Endothelial cell of umbilical vein (primary cell): ENCODE measurements at regions not wholly inside any gene's neighbourhood (a gene's known extent, or its start where the extent isn't known, plus 50 kb on each side); places are given as distances from the start of the nearest gene placed in this dataset.

Source experiments
- BruUV-seq: library from RNA; stranded (reverse); fragments of 400-500 nt; replicated peaks from 2 replicates; lab custom pipeline; 2021; lab: Mats Ljungman, UMichigan
- CTCF ChIA-PET: fragments of 300-600, 350-600 bp; sonication (Branson Sonifier 250); formaldehyde crosslinking; loops from one replicate; lab custom pipeline; 2021; ENCODE audit warnings: antibody characterized with exemption, inconsistent platforms; lab: Charles Lee
- POLR2A ChIA-PET: fragments of 300-600, 350-600 bp; sonication (Branson Sonifier 250); formaldehyde crosslinking; loops from one replicate; lab custom pipeline; 2021; ENCODE audit warnings: antibody characterized with exemption, inconsistent platforms; lab: Charles Lee
- DNase-seq: peaks from one replicate; pipeline ENCODE4 v3.0.0-alpha.2; 2011; ENCODE audit warnings: low read depth, low spot score
- FAIRE-seq: peaks from 2 replicates; lab custom pipeline; 2011; peaks lifted over from hg19 to GRCh38; lab: Jason Lieb, UNC
- H2AFZ ChIP-seq: 2 replicates; pipeline ENCODE4 v1.6.0; 2012; ENCODE audit warnings: low read depth, low read length, control low read depth, inconsistent platforms
- H3K27ac ChIP-seq: 2 replicates; pipeline ENCODE4 v1.5.1; 2011; ENCODE audit warnings: low read depth, mild to moderate bottlenecking, control low read depth, low read length, moderate library complexity; ENCODE audit not compliant: insufficient read depth
- H3K27me3 ChIP-seq, 2 experiments: 2 replicates each; pipeline versions ENCODE4 v1.6.0 to v1.6.1; 2011; ENCODE audit warnings: low read length in 2 of 2, mixed read lengths in 1 of 2; ENCODE audit not compliant: control insufficient read depth in 2 of 2, insufficient read depth in 2 of 2
- H3K36me3 ChIP-seq, 2 experiments: 2 replicates in 1 of 2; 3 replicates in 1 of 2; pipeline ENCODE4 v1.5.1; 2011; ENCODE audit warnings: low read length in 2 of 2, mild to moderate bottlenecking in 1 of 2, moderate library complexity in 1 of 2; ENCODE audit not compliant: control insufficient read depth in 2 of 2, insufficient read depth in 2 of 2; ENCODE audit errors: extremely low read depth in 1 of 2
- H3K4me1 ChIP-seq: 3 replicates; pipeline ENCODE4 v1.5.1; 2011; ENCODE audit warnings: mild to moderate bottlenecking, low read length; ENCODE audit not compliant: control insufficient read depth, insufficient read depth; ENCODE audit errors: extremely low read depth
- H3K4me2 ChIP-seq: 2 replicates; pipeline ENCODE4 v1.6.1; 2011; ENCODE audit warnings: low read length, control low read depth, mixed read lengths; ENCODE audit not compliant: insufficient read depth
- H3K4me3 ChIP-seq, 3 experiments: fragments of 200-600 bp in 1 of 3; sonication (generic), shearing (Covaris generic) in 1 of 3; replicated peaks in 1 of 3; 2 replicates each; pipeline ENCODE4 v1.5.1; 2011 to 2016; ENCODE audit warnings: control low read depth in 3 of 3, low read length in 3 of 3, mild to moderate bottlenecking in 2 of 3, inconsistent platforms in 1 of 3, low read depth in 1 of 3, moderate library complexity in 1 of 3; ENCODE audit not compliant: insufficient read depth in 1 of 3
- H3K79me2 ChIP-seq: 2 replicates; pipeline ENCODE4 v1.6.0; 2012; ENCODE audit warnings: low read length, inconsistent platforms; ENCODE audit not compliant: control insufficient read depth, insufficient read depth
- H3K9ac ChIP-seq: replicated peaks from 2 replicates; pipeline ENCODE3; 2011; ENCODE audit warnings: low read length, control low read depth; ENCODE audit not compliant: insufficient read depth; ENCODE audit errors: extremely low read depth
- H3K9me1 ChIP-seq: replicated peaks from 3 replicates; pipeline ENCODE4 v1.6.0; 2011; ENCODE audit warnings: mild to moderate bottlenecking, low read length; ENCODE audit not compliant: control insufficient read depth, insufficient read depth; ENCODE audit errors: extremely low read depth
- H3K9me3 ChIP-seq: replicated peaks from 2 replicates; pipeline ENCODE4 v1.5.1; 2012; ENCODE audit warnings: low read length, inconsistent platforms; ENCODE audit not compliant: control insufficient read depth, insufficient read depth
- H4K20me1 ChIP-seq: replicated peaks from 2 replicates; pipeline ENCODE3; 2011; ENCODE audit warnings: mild to moderate bottlenecking, low read length; ENCODE audit not compliant: control insufficient read depth, insufficient read depth; ENCODE audit errors: extremely low read depth
- CTCF ChIP-seq, 2 donors: IDR thresholded peaks; 1 replicate in 1 of 2; 2 replicates in 1 of 2; pipeline ENCODE4 v1.5.1; 2011; ENCODE audit warnings: low read length in 2 of 2, mild to moderate bottlenecking in 2 of 2, moderate library complexity in 2 of 2, control low read depth in 1 of 2, inconsistent platforms in 1 of 2, low read depth in 1 of 2; ENCODE audit not compliant: insufficient read depth in 1 of 2; ENCODE audit errors: extremely low read depth in 1 of 2
- EZH2 ChIP-seq: IDR thresholded peaks from 2 replicates; pipeline ENCODE4 v1.6.1; 2012; ENCODE audit warnings: borderline replicate concordance, low read depth, mild to moderate bottlenecking, moderate library complexity, low read length, inconsistent platforms; ENCODE audit not compliant: severe bottlenecking
- FOS ChIP-seq: IDR thresholded peaks from 2 replicates; pipeline ENCODE4 v1.6.1; 2011; ENCODE audit warnings: mild to moderate bottlenecking, low read length, moderate library complexity, borderline replicate concordance; ENCODE audit not compliant: insufficient read depth
- GATA2 ChIP-seq: IDR thresholded peaks from 2 replicates; pipeline ENCODE4 v1.7.0; 2011; ENCODE audit warnings: low read depth, mild to moderate bottlenecking, moderate library complexity, mixed read lengths, low read length; ENCODE audit not compliant: insufficient read length, insufficient read depth
- JUN ChIP-seq: IDR thresholded peaks from 2 replicates; pipeline ENCODE4 v1.6.1; 2011; ENCODE audit warnings: borderline replicate concordance, low read depth; ENCODE audit not compliant: insufficient read length, insufficient read depth
- MAX ChIP-seq: IDR thresholded peaks from 2 replicates; pipeline ENCODE4 v1.6.1; 2011; ENCODE audit not compliant: insufficient read depth, insufficient read length
- MYC ChIP-seq: IDR thresholded peaks from one replicate; pipeline ENCODE4 v1.6.1; 2011; ENCODE audit warnings: mild to moderate bottlenecking, low read depth, low read length
- POLR2A ChIP-seq: IDR thresholded peaks from 2 replicates; pipeline ENCODE4 v1.6.1; 2012; ENCODE audit warnings: low read depth, mild to moderate bottlenecking, control low read depth, low read length
- POLR2AphosphoS5 ChIP-seq: IDR thresholded peaks from 2 replicates; pipeline ENCODE4 v1.6.1; 2012; ENCODE audit warnings: low read depth, mild to moderate bottlenecking, control low read depth, low read length, moderate library complexity; ENCODE audit not compliant: insufficient read depth
- dilution Hi-C: fragments of 300-500 bp; cut with MboI; formaldehyde crosslinking; loops from one replicate; pipeline ENCODE4 v1.15.0; 2019; ENCODE audit warnings: low sequenced_read_pairs; ENCODE audit not compliant: extremely low pct_ligation_motif_present
- intact Hi-C: fragments of 100-400 bp; cut with micrococcal nuclease; formaldehyde crosslinking; loops from one replicate; pipeline ENCODE4 v1.10.0; 2022

- H3K27me3 ChIP-seq: no peaks in the 10 kb centered on the region
- FAIRE-seq: no peak
- H2AFZ ChIP-seq: no peak overlapping the region
- TF ChIP-seq FOS (no peak), GATA2 (no peak), MYC (no peak), JUN (no peak), MAX (no peak), POLR2AphosphoS5 (no peak), CTCF (IDR thresholded peaks at IDR 0.05; ENCODE audit: extremely low read depth in 1 of 2, insufficient read depth in 1 of 2, low read depth in 1 of 2, low read length in 2 of 2) (no peak), EZH2 (no peak), POLR2A (no peak)
- ChIA-PET POLR2A (no interaction called here), CTCF (no interaction called here)
- H3K79me2 ChIP-seq: no peaks in the 10 kb centered on the region
- no peak for DNase-seq
- no peak overlapping the region for H3K4me3 ChIP-seq
- H3K9me1 ChIP-seq: no peaks in the 10 kb centered on the region
- H3K36me3 ChIP-seq: no peaks in the 10 kb centered on the region
- dilution Hi-C loops: no loop called here
- BruUV-seq: no TSS peak
- no peak overlapping the region for H3K9ac ChIP-seq
- no peak overlapping the region for H3K27ac ChIP-seq
- H3K4me2 ChIP-seq: no peak overlapping the region
- intact Hi-C loops: no loop called here
- H3K4me1 ChIP-seq: no peaks in the 10 kb centered on the region
- H4K20me1 ChIP-seq: no peaks in the 10 kb centered on the region
- peaks cover 2% of the 10 kb centered on the region for H3K9me3 ChIP-seq
Measured at GRCh38 chr6:165222315-165223025, 86.9 kb downstream of the C6orf118 start.
